Skeletal muscle tissue (tissue), 3 donors: ENCODE measurements at regions not wholly inside any gene's neighbourhood (a gene's known extent, or its start where the extent isn't known, plus 50 kb on each side); places are given as distances from the start of the nearest gene placed in this dataset.

Experiments
- H3K27ac ChIP-seq: one replicate; pipeline ENCODE4 v1.7.0; 2013; ENCODE audit warnings: mild to moderate bottlenecking, low read depth, low read length, inconsistent platforms
- H3K27me3 ChIP-seq, 3 donors: one replicate each; pipeline ENCODE4 v1.7.0; 2013; ENCODE audit warnings: low read length in 3 of 3; ENCODE audit not compliant: control insufficient read depth in 3 of 3, insufficient read depth in 3 of 3
- H3K36me3 ChIP-seq, 3 donors: one replicate each; pipeline ENCODE4 v1.7.0; 2013; ENCODE audit warnings: low read length in 3 of 3; ENCODE audit not compliant: control insufficient read depth in 3 of 3, insufficient read depth in 3 of 3
- H3K4me1 ChIP-seq, 3 donors: one replicate each; pipeline ENCODE4 v1.7.0; 2013; ENCODE audit warnings: low read length in 3 of 3, mild to moderate bottlenecking in 3 of 3; ENCODE audit not compliant: control insufficient read depth in 3 of 3, insufficient read depth in 3 of 3
- H3K4me3 ChIP-seq, 3 donors: one replicate each; pipeline ENCODE4 v1.7.0; 2013; ENCODE audit warnings: low read length in 3 of 3
- H3K9ac ChIP-seq, 3 donors: one replicate each; pipeline ENCODE4 v1.7.0; 2013; ENCODE audit warnings: low read length in 3 of 3, mild to moderate bottlenecking in 3 of 3, moderate library complexity in 2 of 3, low read depth in 1 of 3
- H3K9me3 ChIP-seq, 3 donors: one replicate each; pipeline ENCODE4 v1.7.0; 2013; ENCODE audit warnings: low read length in 3 of 3; ENCODE audit not compliant: control insufficient read depth in 3 of 3
- donor health status: Osteomylitis.

DNA sequence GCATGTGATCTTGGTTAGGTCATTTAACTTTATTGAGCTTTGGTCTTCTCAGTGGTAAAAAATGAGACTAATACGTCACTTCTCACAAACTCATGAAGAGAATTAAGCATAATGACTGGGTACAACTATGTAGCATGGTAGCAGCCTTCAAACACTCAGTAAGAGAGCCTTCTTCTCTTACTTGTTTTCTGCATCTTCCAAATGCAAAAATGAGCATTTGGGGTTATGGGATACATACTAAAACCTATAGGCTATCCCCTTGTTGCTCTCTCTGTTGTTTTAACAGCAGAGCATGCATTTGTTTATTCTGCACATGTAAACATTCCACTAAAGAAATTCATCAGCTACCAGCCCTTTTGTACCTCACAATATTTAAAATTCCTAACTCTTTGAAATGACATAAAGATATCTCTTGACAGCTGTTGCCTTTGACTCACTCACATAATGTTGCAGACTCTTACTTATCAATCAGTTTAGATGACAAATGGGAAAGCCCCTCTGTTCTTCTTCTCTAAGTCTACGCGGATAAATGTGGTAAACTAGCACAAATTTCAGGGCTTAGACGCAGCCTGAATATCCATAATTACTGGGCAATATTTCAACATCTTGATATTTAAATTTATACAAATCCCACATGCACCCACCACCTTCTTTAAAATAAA is 327.3 kb upstream of the SATB1 start:
- Histone ChIP-seq H3K27me3 (no peaks in the 10 kb centered on the region), H3K27ac (no peak overlapping the region), H3K36me3 (no peaks in the 10 kb centered on the region), H3K4me1 (no peaks in the 10 kb centered on the region), H3K9me3 (no peaks in the 10 kb centered on the region), H3K4me3 (no peak overlapping the region), H3K9ac (no peak overlapping the region)

DNA sequence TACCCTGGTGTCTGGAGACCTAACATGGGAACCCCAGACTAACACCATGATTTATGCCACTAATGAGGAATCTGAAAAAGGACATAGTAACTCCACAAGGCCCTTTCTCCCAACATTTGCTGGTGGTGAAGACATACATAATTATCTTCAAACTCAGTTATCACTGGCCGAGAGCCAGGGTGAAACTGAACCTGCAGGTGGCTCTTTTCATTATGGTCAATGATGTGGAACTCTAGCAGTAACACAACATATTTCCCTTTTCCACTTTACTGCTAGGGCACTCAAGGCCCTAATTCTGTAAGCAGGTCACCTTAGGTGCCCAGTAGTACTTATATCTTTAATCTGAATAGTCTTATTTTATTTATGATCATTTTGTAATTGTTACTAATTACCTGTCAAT is 326.4 kb upstream of the SATB1 start:
- Histone ChIP-seq H3K9me3 (no peaks in the 10 kb centered on the region), H3K4me1 (no peaks in the 10 kb centered on the region), H3K9ac (no peak overlapping the region), H3K4me3 (no peak overlapping the region), H3K27ac (no peak overlapping the region), H3K27me3 (no peaks in the 10 kb centered on the region), H3K36me3 (no peaks in the 10 kb centered on the region)

DNA sequence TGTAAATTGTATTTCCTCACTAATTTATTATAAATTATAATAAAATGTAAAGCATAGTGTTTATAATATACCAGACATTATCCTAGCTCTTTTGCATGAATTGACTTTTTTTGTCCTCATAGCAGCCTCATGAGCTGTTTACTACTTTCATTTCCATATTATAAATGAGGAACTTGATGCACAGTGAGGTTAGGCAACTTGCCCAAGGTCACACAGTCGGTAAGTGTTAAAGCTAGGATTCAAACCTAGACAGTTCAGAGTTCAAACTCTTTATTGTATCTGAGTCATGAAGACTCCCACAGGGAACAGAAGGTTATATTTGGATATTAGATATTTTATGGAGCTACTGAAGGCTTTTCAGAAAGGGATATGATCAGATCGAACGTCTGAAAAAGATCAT is 322.2 kb upstream of the SATB1 start:
- Histone ChIP-seq H3K9ac (no peak overlapping the region), H3K4me3 (no peak overlapping the region), H3K36me3 (no peaks in the 10 kb centered on the region), H3K27me3 (no peaks in the 10 kb centered on the region), H3K4me1 (no peaks in the 10 kb centered on the region), H3K9me3 (no peaks in the 10 kb centered on the region), H3K27ac (no peak overlapping the region)

DNA sequence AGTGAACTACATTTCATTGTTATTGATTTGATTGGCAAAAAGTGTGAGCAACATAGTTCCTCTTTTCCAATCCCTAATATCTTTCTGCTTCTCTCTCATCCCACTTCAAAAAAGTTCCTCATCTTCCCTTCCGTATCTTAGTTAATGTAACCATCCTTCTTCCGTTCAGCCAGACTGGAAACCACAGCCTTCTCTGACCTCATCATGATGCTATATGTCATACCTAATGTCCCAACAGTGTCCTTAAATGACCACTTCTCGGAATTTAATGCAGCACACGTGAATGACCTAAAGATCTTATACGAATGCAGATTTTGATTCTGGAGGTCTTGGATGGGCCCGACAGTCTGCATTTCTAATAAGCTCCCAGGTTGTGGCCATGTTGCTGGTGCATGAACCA is 320.3 kb upstream of the SATB1 start:
- no peaks in the 10 kb centered on the region for H3K4me1 ChIP-seq
- no peak overlapping the region for H3K27ac ChIP-seq
- no peak overlapping the region for H3K9ac ChIP-seq
- H3K9me3 ChIP-seq: no peaks in the 10 kb centered on the region
- H3K36me3 ChIP-seq: no peaks in the 10 kb centered on the region
- H3K27me3 ChIP-seq: no peaks in the 10 kb centered on the region
- H3K4me3 ChIP-seq: no peak overlapping the region

DNA sequence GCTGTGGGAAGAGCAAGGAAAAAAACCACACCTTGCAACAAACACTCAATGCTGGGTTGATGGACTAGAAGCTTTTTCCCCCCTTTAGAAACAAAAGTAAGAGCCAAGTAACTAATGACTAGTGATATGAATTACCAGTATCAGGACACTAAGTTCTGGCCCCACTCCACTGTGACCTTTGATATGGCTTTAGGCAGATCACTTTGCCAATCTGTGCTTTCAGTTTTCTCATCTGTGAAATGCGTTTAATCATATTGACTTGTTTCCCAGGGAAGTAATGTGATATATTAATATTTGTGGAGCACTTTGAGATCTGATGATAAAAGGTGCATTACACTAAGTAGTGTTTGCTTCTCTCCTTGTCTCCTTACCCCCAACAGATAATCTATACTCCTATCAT is 319.3 kb upstream of the SATB1 start:
- Histone ChIP-seq H3K27me3 (no peaks in the 10 kb centered on the region), H3K9ac (no peak overlapping the region), H3K27ac (no peak overlapping the region), H3K9me3 (no peaks in the 10 kb centered on the region), H3K4me3 (no peak overlapping the region), H3K4me1 (no peaks in the 10 kb centered on the region), H3K36me3 (no peaks in the 10 kb centered on the region)

DNA sequence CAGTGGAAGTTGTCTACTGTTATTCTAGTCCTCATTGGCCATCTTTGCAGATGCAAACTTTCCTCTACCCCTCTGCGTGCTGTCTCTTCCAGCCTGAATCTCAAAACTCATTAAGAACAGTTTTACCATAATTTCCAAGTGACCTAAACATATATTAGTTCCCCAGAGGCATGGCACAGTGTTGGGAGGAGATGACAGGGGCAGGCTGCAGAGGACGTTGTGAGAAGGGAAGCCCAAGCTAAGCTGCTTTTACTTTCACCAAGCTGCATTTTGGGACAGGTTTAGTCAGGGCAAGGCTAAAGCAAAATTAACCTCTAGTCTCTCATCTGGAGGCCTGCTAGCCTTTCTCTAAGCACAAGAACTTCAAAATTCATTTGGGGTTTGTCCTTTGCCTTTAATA is 318.6 kb upstream of the SATB1 start:
- no peaks in the 10 kb centered on the region for H3K27me3 ChIP-seq
- no peak overlapping the region for H3K27ac ChIP-seq
- H3K4me1 ChIP-seq: no peaks in the 10 kb centered on the region
- H3K4me3 ChIP-seq: no peak overlapping the region
- H3K36me3 ChIP-seq: no peaks in the 10 kb centered on the region
- no peaks in the 10 kb centered on the region for H3K9me3 ChIP-seq
- no peak overlapping the region for H3K9ac ChIP-seq

DNA sequence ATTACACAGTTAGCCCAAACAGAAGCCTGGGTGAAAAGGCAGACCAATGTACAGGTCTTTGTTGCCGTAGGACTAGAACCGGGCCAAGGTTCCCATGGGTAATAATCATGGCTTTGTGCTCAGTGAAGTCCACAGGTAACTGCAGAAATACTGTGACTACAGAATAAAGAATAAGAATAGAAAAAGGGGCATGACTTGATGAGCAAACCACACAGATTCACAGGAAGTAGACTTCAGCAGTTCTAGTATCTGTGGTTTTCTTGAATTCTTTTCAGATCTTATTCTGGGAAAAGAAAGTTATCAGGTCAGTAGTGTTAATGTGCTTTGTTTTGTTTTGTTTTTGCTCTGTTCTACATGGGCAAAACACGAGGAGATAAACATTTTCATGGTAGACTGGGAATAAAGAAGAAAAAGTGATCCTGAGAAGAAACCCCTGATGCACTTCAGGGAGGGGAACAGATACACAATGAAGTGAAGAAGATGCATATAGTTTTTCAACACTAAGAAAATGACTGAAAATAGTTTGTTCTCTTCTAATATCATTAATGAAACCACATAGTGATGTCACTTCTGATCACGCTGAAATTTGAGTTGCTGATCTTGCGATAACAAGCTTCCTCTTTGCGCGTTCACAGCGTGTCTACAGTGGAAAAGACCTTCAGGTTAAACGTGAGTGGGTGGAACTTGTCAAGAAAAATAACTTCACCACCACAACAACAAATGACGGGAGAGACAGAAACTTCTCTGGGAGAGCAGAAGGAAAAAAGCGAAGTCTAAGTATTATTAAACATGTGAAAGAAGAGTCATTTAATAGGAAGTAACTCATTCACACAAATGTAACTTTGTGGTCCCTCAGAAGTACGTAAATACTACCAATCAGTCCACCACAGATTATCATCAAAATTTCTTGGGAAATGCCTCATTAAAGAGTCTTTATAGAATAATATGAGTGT is 315.8 kb upstream of the SATB1 start:
- Histone ChIP-seq H3K27ac (no peak overlapping the region), H3K27me3 (no peaks in the 10 kb centered on the region), H3K9me3 (no peaks in the 10 kb centered on the region), H3K36me3 (no peaks in the 10 kb centered on the region), H3K4me1 (no peaks in the 10 kb centered on the region), H3K9ac (no peak overlapping the region), H3K4me3 (no peak overlapping the region)

DNA sequence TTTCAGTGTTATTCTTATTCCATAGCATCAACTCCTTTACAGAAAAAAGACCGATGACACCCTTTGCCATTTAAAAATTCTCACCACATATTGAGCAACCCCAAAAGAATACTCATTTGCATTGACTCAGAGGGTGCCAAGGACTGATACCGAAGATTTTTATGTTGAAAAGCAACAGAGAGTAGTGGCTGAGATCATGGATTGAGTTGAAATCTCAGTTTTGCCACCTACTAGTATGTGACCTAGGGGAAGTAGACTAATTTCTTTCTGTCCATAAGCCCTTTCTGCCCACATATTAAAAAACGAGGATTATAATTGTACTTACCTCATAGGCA is 313.9 kb upstream of the SATB1 start:
- Histone ChIP-seq H3K36me3 (no peaks in the 10 kb centered on the region), H3K4me3 (no peak overlapping the region), H3K9ac (no peak overlapping the region), H3K27me3 (no peaks in the 10 kb centered on the region), H3K27ac (no peak overlapping the region), H3K9me3 (no peaks in the 10 kb centered on the region), H3K4me1 (no peaks in the 10 kb centered on the region)

DNA sequence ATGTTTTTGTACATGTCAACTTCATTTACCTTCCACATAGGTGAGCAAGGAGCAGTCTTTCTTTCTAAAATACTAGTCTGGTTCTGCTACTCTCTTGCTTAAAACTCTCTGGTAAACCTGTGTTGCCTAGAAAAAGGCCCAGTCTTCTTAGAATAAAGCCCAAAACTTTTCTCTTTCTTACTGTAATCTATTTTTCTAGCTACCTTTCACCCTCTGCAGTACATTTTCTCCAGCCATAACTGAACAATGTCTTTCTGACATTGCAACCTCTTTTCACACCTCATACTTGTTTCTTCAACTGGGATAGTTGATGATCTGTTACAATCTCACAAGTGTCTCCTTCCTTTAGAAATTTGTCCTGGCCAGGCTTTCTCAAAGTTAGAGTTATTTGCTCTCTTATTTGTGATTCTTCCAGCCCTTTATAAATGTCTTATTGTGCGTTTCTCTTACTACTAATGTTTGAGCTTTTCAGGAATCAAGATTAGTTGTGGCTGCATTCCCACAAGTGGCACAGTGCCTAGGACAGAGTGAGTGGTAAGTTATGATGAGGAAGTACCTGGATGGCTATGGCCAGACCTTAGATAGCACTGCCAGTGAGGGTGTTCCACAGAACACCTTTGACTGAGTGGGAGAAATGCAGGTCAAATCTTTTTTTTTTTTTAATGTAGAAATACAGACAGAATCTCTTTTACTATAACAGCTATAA is 313.4 kb upstream of the SATB1 start:
- H3K27me3 ChIP-seq: no peaks in the 10 kb centered on the region
- H3K4me3 ChIP-seq: no peak overlapping the region
- no peaks in the 10 kb centered on the region for H3K4me1 ChIP-seq
- H3K36me3 ChIP-seq: no peaks in the 10 kb centered on the region
- H3K9me3 ChIP-seq: no peaks in the 10 kb centered on the region
- H3K27ac ChIP-seq: no peak overlapping the region
- H3K9ac ChIP-seq: no peak overlapping the region

DNA sequence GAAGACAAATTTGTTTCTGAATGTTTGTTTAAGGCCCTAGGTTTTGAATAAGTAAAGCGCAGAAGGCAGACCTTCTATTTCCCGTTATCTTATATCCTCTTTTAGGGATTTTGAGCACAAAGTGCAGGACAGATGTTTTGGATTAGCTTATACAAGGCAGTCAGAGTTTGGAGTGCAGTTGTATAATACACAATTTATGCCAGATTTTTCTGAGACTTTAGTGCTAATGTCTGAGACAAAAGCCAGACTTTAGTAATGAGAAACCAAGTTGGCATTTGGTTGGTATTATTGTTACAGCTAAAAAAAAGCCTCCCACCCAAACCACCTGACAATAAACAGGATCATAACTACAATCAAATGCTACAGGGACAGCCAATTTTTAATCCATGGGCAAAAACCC is 309.9 kb upstream of the SATB1 start:
- no peaks in the 10 kb centered on the region for H3K4me1 ChIP-seq
- no peak overlapping the region for H3K9ac ChIP-seq
- no peak overlapping the region for H3K4me3 ChIP-seq
- H3K36me3 ChIP-seq: no peaks in the 10 kb centered on the region
- H3K27ac ChIP-seq: no peak overlapping the region
- H3K27me3 ChIP-seq: no peaks in the 10 kb centered on the region
- no peaks in the 10 kb centered on the region for H3K9me3 ChIP-seq
